Kidney epithelial cell (primary cell): ENCODE measurements at regions not wholly inside any gene's neighbourhood (a gene's known extent, or its start where the extent isn't known, plus 50 kb on each side); places are given as distances from the start of the nearest gene placed in this dataset.

ENCODE experiments used
- DNase-seq: peaks from one replicate; pipeline ENCODE4 v3.0.0-alpha.2; 2010; ENCODE audit warnings: low read depth
- H3K27me3 ChIP-seq: 2 replicates; pipeline ENCODE4 v1.6.0; 2011; ENCODE audit warnings: low read length; ENCODE audit not compliant: control insufficient read depth, insufficient read depth
- H3K36me3 ChIP-seq: 2 replicates; pipeline ENCODE4 v1.5.1; 2011; ENCODE audit warnings: low read length; ENCODE audit not compliant: control insufficient read depth, insufficient read depth
- H3K4me3 ChIP-seq: 2 replicates; pipeline ENCODE4 v1.5.1; 2011; ENCODE audit warnings: low read depth, mild to moderate bottlenecking, control low read depth, low read length
- CTCF ChIP-seq: IDR thresholded peaks from 2 replicates; pipeline ENCODE4 v1.5.1; 2011; ENCODE audit warnings: mild to moderate bottlenecking, moderate library complexity, low read length, control low read depth, inconsistent platforms; ENCODE audit not compliant: insufficient read depth, poor library complexity, severe bottlenecking

GRCh38 chr3:40972350-40972749 lies 227.0 kb upstream of the CTNNB1 start:
- H3K36me3 ChIP-seq, result no peaks in the 10 kb centered on the region
- H3K4me3 ChIP-seq, result no peak overlapping the region
- TF ChIP-seq CTCF, result no peak
- DNase-seq, result no peak
- no peaks in the 10 kb centered on the region for H3K27me3 ChIP-seq

GRCh38 chr3:40973141-40973540 lies 226.2 kb upstream of the CTNNB1 start:
- DNase-seq, result no peak
- H3K4me3 ChIP-seq, result no peak overlapping the region
- no peak for TF ChIP-seq CTCF
- no peaks in the 10 kb centered on the region for H3K36me3 ChIP-seq
- H3K27me3 ChIP-seq, result no peaks in the 10 kb centered on the region

DNA sequence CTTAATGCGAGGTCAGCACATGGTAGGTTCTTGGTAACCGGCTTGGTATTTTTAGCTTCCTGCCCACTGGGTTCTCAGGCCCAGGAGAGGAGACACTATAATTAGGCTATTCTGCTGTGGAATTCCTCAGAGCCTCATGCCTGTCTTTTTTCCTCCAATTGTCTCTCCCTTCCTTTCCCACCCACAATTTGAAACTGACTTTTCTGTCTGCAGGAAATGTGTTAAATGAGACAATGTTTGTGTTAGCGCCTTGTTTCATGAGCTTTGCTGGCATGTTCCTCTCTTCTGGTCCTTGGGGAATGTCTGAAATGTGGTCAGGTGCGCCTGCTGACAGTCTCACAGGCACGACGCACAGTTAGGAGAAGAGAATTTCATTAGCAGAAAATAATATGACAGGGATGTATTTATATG lies 223.6 kb upstream of the CTNNB1 start:
- no peaks in the 10 kb centered on the region for H3K36me3 ChIP-seq
- H3K27me3 ChIP-seq, result no peaks in the 10 kb centered on the region
- no peak for TF ChIP-seq CTCF
- no peak for DNase-seq
- H3K4me3 ChIP-seq, result no peak overlapping the region

GRCh38 chr3:40976241-40976640 lies 223.1 kb upstream of the CTNNB1 start:
- Histone ChIP-seq H3K27me3 (no peaks in the 10 kb centered on the region), H3K4me3 (no peak overlapping the region), H3K36me3 (no peaks in the 10 kb centered on the region)
- TF ChIP-seq CTCF, result no peak
- DNase-seq, result no peak

- no peaks in the 10 kb centered on the region for H3K27me3 ChIP-seq
- DNase-seq, result no peak
- H3K36me3 ChIP-seq, result no peaks in the 10 kb centered on the region
- H3K4me3 ChIP-seq, result no peak overlapping the region
- TF ChIP-seq CTCF, result no peak
These were observed 220.9 kb upstream of the CTNNB1 start for GRCh38 chr3:40978442-40978841.

- Histone ChIP-seq H3K27me3 (no peaks in the 10 kb centered on the region), H3K36me3 (no peaks in the 10 kb centered on the region), H3K4me3 (no peak overlapping the region)
- TF ChIP-seq CTCF, result no peak
- DNase-seq, result no peak
These were observed 219.3 kb upstream of the CTNNB1 start for GRCh38 chr3:40979962-40980361.
